DMS114 treated with DMSO at 0.1 percent for 48 hours (cell line): ENCODE measurements at regions not wholly inside any gene's neighbourhood (a gene's known extent, or its start where the extent isn't known, plus 50 kb on each side); places are given as distances from the start of the nearest gene placed in this dataset.

Experiments
- DNase-seq: peaks from one replicate; lab custom pipeline; 2025; ENCODE audit not compliant: unreplicated experiment; lab: John Stamatoyannopoulos, UW

DNA sequence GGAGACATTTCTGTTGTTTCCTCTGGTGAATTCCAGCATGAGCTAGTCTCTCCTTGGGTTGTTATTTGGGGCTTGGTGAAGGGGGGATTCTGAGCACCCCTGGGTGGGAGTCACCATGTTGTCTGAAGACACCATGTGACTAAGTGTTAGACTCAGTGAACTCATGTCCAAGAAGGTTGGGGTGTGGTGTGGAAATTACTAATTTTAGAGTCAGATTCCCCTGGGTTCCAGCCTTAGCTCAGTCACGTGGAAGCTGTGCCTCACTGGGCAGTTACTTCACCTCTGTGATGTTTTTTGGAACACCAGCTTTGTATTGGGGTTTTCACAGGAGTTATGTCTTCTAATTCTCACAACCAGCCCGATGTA, 171.5 kb downstream of the RPLP1 start:
- DNase-seq, result no peak

DNA sequence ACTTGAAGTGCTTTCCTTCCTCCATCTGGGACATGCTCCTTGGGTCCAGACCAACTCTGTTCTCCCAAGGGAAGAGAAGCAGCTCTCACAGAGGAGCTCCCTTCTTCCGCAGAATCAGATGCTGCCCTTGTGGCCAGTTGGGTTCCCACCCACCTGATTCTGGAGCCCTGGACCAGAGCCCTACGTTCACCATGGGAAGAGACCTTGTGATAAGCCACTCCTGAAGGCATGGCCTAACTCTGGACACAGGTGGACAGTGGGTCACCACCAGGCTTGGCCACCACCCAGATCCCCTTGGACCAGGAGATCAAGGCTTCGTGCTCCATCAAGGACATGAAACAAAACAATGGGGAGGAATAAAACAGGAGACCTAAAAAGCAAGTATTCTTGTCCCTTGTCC, 172.2 kb downstream of the RPLP1 start:
- no peak for DNase-seq

DNA sequence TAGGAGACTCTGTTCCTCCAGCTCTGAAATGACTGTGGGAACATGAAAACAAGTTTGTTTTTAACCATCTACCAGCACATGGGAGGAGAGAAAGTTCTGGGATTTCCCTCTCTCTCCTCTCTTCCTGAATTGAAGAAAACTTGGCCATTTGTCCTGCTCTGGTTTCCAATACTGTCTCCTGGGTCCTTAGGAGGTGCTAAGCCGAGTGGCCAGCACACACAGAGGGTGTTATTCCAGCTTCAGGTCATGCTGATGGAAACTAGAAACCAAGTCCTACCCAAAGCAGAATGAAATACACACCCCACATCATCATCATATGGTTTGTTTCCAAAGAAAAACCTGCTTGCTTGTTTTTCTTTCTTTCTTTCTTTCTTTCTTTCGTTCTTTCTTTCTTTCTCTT, 172.7 kb downstream of the RPLP1 start:
- no peak for DNase-seq

DNA sequence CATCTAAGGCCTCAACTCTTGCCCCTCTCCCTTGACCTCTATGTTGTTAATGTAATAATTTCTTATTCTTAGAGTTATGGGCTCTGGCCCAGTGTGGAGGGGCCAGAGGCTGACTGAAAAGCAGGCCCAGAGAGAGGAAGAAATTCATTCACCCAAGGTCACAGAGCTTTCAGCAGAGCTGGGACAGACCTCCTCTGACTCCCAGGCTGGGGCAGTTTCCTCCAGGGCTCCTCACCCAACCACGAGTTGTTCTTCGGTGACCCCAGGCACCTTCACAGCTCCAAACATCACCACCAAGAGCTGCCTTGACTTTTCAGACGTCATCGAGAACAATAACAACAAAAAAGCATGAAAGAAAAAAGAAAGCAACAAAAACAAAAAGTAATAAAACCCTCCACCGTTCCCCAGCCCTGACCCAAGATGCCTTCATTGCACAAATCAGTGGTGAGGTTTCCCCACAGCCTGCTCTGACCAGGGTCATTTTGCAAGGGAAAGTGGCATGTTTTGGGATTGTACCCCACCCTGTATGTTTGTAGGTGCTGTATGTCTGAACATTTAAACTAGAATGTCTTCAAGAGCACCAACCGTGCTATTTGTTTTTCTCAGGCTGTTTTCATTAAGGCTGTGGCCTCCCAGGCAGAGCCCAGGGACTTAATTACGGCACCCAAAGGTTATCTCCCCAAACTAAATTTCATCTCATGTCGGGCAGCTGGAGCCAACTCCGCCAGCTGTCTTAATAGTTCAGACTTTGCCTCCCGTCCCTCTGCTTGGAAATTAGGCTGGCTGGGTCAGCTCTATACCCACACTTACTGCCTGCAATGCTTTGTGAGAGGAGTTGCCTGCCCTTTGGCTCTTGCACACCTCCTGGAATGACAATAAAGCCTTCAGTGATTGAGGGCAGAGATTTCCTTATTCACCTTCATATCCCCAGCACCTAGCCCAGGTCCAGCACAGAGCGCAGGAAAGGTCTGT, 173.8 kb downstream of the RPLP1 start:
- DNase-seq, result no peak

DNA sequence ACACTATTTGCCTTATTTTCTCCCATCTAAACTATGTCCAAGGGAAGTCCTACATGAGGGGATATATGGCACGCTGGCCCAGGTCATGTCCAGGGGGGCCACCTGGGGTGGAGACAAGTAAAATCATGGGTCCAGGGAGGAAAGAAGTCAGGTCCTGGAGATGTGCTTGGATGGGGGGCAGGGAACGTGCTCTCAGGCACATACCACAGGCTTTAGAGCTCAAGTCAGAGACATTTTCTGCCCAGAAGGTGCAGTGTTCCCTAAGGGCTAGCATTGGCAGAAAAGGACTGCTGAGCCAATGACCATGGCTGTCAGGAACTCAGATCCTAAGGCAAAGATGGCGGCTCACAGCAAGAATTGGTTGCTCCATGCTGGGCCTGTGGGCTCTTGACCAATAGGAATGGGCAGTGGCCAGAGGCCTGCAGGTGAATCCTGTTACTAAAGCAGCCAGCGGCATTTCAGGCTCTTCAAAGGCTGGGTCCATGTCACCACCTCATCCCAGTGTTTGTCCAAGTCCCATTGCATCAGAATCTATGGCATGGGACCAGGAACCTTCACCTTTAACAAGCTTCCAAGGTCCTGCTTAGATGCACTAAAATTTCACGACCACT, 175.0 kb downstream of the RPLP1 start:
- no peak for DNase-seq

DNA sequence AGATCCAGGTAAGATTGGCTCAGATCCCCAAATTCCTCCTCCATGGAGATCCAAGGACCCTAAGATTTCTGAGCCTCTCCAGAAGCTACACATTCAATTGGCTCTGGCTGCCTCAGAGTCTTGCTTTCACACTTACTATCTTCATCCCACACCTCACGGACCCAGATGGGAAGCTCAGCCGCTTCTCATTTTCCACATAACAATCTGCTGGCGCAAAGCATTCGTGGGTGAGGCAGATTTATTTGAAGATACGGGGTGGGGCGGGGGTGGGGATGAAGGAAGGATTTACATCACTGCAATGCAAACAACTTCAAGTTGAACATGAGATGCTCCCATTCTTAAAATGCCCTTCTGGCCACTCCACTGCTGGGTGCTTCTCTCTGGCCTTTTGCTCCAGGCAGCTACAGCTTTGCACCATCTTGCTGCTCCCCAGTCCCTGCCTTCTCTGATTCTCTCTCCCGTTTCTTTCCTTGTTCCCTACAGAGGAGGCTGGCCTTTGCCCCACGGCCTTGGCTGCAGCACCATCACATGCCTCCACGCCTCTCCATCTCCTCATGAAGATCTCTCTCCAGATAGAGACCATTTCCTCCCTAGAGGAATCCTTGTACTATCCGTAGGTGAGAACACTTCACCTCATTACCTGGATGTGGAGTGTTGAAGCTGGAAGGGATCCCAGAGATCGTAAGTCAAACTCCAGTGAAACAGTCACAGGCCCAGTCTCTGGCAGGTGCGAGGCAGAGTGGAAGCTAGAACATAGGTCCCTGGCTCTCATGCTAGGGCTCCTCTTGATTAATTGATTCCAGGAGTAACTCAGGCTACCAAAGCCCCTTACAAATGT, 175.9 kb downstream of the RPLP1 start:
- no peak for DNase-seq

DNA sequence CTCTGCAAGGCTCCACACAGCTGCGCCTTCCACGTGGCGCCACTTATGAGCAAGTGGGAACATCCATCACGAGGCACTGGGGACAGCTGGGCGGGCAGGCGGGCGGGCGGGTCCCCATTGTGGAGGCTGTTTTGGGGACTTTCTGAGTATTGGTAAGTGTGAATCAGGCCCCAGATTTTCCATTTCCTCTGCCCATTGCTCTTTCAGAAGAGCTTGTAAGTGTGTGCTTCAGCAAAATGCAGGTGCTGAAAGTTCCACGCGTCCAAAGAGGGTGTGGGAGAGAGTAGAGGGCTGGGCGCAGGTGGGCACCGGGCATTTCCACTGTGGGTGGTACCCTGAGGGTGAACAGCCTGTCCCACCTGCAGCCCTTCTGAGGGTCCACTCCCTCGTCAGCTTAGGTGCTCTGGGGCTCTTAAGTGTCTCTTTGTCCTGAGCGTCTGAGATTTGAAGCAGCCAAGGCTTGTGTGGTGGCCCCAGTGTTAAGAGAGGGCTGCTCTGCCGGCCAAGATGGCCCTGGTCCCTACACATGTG, 177.1 kb downstream of the RPLP1 start:
- no peak for DNase-seq

DNA sequence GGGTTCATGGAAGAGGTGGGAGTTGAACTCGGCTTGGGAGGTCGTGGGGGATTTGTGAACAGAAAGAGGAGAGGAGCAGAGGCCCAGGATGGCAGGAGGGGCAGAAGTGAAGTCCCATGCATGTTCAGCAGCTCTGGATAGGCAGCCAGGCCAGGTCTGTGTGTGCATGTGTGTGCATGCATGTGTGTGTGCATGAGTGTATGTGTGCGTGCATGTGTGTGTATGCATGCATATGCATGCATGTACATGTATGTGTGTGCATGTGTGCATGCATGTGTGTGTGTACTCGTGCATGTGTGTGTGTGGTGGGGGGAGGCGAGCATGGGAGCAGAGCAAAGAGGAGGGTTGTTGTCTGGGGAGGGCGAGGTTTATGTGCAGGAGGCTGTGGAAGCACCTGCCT, 178.4 kb downstream of the RPLP1 start:
- DNase-seq, result no peak

DNA sequence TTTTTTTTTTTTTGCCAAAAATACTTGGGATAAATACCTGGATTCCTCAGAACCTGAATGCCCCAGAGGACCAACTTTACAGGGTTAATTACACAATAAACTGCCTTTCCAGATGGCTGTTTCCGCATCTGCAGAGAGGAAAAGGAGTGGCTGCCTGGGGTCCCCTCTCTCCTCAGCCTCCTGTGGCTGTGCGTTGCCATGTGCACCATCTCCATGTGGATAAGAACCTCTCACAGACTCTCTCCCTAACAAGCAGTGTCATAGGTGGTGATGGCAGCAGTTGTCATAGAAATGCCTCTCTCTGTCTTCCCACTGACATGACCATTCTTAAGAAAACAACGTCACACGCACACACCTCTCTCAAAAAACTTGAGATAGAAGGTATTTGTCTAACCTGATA, 179.4 kb downstream of the RPLP1 start:
- DNase-seq, result no peak

DNA sequence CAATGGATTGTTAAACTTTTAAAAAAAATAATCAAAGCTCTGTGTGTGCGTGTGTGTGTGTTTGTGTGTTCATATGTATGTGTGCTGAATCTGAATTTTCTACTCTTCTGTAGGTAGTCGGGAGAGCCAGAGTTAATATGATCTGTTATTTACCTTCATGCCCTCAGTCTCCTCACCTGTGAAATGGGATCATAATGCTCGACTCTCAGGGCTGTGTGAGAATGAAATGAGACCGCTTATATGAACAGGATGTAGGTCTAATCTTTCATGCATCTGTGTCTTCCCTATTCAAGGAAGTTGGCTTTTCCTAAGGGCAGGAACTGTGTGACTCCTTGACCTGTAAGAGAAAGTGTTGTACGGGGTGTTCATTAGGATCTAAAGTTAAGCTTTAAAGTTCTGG, 182.2 kb downstream of the RPLP1 start:
- DNase-seq, result no peak

DNA sequence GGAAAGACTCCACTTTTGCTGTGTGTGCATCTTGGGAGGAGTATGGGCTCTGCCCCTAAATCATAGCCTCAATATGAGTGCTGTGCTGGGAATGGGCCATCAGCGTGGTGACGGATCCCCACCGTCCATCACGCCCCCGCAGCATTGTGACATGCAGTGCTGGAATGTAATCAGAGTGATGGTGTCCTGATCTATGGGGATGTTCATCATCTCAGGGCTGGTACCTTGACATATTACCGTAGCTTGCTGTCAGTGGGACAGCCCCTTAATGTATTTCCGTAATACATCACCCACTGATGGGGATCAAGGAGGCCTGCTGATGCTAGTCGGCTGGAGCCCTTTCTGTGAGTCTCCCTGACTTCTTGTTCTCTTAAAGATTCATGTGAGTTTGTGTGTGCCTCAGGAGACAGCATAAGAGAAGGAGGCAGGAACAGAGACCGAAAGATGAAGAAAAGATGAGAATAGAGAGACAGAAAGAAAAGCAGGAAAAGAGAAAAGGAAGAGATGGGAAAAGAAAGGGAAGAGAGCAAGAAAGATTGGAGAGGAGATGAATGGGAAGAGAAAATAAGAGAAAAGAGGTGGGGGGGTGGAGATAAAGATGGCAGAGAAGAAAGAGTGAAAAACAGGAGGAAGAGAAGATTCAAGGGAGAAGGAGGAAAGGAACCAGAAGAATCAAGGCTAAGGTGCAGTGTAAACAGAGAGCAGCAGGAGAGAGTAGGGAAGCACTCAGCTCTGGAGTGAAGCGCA, 183.7 kb downstream of the RPLP1 start:
- no peak for DNase-seq

DNA sequence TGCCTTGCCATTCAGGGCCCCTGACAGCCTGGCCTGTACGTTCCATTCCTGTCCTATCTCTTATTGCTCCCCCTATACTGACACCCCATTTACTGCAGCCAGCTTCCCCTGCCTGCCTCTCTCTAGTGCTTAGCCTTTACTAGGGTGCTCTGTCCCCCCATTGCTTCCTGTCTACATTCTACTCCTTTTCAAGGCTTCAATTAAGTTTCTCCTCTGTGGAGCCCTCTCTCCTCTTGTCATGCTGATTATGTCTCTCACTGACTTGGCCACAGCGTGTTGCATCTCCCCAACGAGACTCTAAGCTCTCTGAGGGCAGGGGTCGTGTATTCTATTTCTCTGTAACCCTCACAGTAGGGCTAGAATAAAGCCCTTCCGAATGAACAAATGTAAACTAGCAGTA, 185.2 kb downstream of the RPLP1 start:
- DNase-seq, result no peak

DNA sequence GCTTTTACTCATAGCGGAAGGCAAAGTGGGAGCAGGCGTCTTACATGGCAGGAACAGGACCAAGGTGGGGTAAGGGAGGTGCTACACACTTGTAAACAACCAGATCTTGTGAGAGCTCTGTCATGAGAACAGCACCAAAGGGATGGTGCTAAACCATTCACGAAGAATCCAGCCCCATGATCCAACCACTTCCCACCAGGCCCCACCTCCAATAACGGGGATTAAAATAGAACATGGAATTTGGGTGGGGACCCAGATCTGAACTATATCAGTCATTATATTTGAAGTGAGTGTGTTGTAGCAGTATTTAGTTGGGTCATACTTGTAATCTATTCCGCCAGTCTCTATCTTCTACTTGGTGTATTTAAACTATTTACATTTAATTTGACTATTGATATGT, 190.9 kb downstream of the RPLP1 start:
- no peak for DNase-seq

DNA sequence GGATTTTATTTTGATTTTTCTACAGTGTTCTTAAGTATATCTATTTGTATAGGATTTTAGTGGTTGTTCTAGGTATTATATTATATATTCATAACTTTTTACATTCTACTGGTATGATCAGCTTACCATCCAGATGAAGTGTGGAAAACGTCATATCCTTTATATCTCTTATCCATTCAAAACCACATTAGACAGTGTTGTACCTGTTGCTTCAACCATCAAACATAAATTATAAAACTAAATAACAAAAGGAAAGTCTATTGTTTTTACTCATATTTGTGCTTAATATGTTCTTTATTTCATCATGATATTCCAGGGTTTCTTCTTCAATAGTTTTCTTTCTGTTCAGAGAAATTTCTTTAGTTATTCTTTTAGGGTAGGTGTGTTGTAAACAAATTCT, 191.4 kb downstream of the RPLP1 start:
- DNase-seq, result no peak

DNA sequence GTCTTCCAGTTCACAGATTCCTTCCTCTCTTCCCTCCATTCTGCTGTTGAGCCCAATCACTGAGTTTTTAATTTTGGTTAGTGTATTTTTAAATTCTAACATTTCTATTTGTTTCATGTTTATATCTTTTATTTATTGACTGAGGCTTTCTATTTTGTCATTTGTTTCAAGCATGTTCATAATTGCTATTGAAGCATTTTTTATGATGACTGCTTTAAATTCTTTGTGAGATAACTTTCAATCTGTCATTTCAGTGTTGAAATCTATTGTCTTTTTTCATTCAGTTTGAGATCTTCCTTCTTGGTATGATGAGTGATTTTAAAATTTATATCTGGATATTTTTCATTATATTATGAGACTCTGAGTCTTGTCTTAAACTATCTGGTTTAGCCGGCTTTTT, 192.3 kb downstream of the RPLP1 start:
- no peak for DNase-seq

DNA sequence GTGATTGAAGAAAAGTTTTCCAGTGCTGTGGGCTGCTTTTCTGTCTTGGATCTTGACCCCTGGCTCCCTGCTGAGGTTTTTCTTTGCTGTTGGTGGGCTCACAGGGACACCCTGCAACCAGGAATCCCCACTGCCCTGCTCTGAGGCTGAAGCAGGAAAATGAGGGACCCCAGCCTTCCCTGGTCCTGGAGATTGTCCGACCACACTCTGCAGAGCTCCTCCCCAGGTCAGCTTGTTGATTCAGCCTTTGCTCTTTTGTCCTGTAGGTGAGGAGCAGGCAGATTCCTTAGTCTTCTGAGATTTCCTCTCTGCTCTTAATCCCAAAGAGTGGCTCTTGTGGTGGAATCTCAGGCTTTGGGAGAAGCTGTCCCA, 194.5 kb downstream of the RPLP1 start:
- DNase-seq, result no peak

DNA sequence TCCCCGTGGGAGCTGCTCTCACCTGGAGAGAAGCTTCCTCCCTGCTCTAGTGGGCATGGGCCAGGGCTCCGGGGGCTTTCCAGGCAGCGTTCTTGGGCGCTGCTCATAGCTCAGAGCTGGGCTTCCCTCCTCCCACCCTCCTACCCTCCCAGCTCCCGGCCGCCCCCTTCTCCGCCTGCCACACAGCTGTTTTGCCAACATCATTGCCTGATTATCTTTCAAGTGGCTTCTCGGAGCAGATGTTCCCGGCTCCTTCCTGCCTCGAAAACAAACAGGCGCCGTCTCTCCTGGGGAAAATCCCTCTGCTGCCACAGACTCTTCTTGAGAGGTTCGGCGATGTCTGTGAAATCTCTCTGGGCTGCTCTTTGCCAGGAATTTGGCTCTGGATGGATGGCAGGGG, 195.6 kb downstream of the RPLP1 start:
- no peak for DNase-seq

DNA sequence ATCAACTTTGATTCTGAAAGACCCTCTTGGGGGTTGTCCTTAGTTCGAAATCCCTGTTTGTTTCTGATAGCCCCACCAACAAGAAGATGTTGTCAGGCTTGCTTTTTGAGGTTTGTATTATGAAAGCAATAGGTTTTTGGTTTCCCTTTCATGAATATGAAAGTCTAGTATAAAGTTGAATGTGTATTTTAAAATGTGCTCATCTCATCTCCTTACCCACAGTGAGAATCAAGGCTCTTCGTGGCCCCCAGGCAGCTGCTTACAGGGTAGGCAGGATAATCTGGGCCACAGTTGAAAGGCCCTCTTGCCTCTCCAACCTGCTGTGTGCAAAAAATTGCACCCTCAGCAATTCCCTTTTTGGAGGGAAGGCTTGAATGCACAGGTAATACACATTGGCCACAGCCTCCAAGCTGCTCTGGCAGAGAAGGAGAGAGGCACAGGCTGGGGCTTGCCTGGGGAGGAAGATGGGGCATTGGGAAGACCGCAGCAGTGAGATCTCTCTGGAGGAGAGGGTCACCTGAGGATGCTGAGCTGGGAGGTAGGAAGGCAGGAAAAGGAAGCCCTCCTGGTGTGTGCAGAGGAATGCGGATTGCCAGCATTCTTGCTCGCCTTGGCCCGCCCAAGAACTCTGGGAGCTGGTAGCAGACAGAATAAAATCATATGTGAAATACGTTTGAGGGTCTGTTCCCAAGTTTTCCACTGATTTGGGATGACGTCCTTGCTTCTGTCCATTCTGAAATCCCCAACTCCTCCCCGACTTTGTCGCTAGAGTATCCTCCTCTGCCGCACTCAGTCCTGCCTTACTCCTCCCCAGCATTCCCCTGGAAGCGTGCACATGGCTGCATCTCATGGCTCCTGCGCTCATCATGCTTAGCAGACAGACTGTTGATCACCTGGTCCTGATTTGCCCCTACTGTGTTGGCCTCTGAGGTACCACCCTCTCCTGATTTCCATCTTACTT, 196.4 kb downstream of the RPLP1 start:
- no peak for DNase-seq

DNA sequence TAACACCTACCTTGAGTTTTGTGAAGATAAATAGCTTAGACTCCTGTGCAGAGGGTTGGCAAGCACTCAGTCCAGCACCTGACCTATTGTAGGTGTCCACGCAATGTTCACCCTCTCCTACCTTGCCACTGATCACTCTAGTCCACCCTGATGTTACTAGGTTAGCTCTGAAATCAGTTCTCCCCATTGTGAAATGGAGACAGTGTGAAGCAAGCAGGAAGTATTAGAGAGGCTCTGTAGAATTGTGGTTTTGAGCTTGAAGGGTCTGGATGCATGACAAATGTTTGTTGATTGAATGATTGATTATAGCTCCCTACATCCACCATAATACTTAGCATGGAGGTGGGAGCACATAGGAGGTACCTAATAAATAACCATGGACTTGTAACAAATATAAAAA, 199.7 kb downstream of the RPLP1 start:
- DNase-seq, result no peak
